Tibial nerve (tissue), 4 donors: ENCODE measurements at regions not wholly inside any gene's neighbourhood (a gene's known extent, or its start where the extent isn't known, plus 50 kb on each side); places are given as distances from the start of the nearest gene placed in this dataset.

ENCODE experiments used
- EP300 ChIP-seq, 2 donors: sonication (generic); formaldehyde crosslinking; IDR thresholded peaks; one replicate each; pipeline ENCODE4 v1.6.1; 2017; ENCODE audit warnings: antibody characterized with exemption in 2 of 2, mild to moderate bottlenecking in 1 of 2
- POLR2A ChIP-seq, 2 donors: fragments of 450-650 bp; IDR thresholded peaks; one replicate each; pipeline ENCODE4 v1.6.1; 2017; ENCODE audit warnings: antibody characterized with exemption in 2 of 2, mild to moderate bottlenecking in 2 of 2, moderate library complexity in 2 of 2
- TF ChIP-seq, protein P1 (sequence below), 5 experiments: fragments of 200-600 bp in 3 of 5; fragments of 450-650 bp in 2 of 5; sonication (generic) in 3 of 5; IDR thresholded peaks; one replicate each; pipeline ENCODE4 v1.5.1; 2016 to 2019; ENCODE audit warnings: antibody characterized with exemption in 5 of 5, mild to moderate bottlenecking in 3 of 5, moderate library complexity in 2 of 5

GRCh38 chr4:140806163-140806562, 50.0 kb upstream of the TBC1D9 start:
- TF ChIP-seq, protein P1, sequence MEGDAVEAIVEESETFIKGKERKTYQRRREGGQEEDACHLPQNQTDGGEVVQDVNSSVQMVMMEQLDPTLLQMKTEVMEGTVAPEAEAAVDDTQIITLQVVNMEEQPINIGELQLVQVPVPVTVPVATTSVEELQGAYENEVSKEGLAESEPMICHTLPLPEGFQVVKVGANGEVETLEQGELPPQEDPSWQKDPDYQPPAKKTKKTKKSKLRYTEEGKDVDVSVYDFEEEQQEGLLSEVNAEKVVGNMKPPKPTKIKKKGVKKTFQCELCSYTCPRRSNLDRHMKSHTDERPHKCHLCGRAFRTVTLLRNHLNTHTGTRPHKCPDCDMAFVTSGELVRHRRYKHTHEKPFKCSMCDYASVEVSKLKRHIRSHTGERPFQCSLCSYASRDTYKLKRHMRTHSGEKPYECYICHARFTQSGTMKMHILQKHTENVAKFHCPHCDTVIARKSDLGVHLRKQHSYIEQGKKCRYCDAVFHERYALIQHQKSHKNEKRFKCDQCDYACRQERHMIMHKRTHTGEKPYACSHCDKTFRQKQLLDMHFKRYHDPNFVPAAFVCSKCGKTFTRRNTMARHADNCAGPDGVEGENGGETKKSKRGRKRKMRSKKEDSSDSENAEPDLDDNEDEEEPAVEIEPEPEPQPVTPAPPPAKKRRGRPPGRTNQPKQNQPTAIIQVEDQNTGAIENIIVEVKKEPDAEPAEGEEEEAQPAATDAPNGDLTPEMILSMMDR (IDR thresholded peaks at IDR 0.05): no peak
- no peak for TF ChIP-seq EP300 (IDR thresholded peaks at IDR 0.05)
- no peak for TF ChIP-seq POLR2A (IDR thresholded peaks at IDR 0.05)
